HepG2 (cell line): ENCODE measurements at regions not wholly inside any gene's neighbourhood (a gene's known extent, or its start where the extent isn't known, plus 50 kb on each side); places are given as distances from the start of the nearest gene placed in this dataset.
A peak's percentile ranks its signal among the peaks of the same experiment; 100 is the strongest.

Experiments
- CHD4 ChIP-seq: fragments of 200-600 bp; sonication (generic); IDR thresholded peaks from 2 replicates; pipeline ENCODE4 v1.7.0; 2017; ENCODE audit warnings: mild to moderate bottlenecking, low read length, borderline replicate concordance
- CREM ChIP-seq, 2 experiments: sonication (generic) in 1 of 2; formaldehyde crosslinking in 1 of 2; IDR thresholded peaks; 2 replicates each; pipeline versions ENCODE4 v1.4.0 to v1.6.1; 2016 to 2020; ENCODE audit warnings: antibody characterized with exemption in 1 of 2, mild to moderate bottlenecking in 1 of 2, missing genetic modification reagents in 1 of 2
- EHMT2 ChIP-seq: fragments of 200-600 bp; sonication (generic); IDR thresholded peaks from 2 replicates; pipeline ENCODE4 v1.7.0; 2017; ENCODE audit warnings: antibody characterized with exemption, low read depth, low read length, borderline replicate concordance
- JUN ChIP-seq: sonication (generic); formaldehyde crosslinking; IDR thresholded peaks from 2 replicates; pipeline ENCODE4 v1.4.0; 2020; ENCODE audit warnings: mild to moderate bottlenecking, missing genetic modification reagents
- KMT2A ChIP-seq: sonication (generic); formaldehyde crosslinking; IDR thresholded peaks from 2 replicates; pipeline ENCODE4 v1.4.0; 2020; ENCODE audit warnings: missing genetic modification reagents
- NR3C1 ChIP-seq: sonication (generic); formaldehyde crosslinking; IDR thresholded peaks from 2 replicates; pipeline ENCODE4 v1.4.0; 2020; ENCODE audit warnings: missing genetic modification reagents
- RBM22 ChIP-seq: fragments of 200-400 bp; formaldehyde crosslinking; optimal IDR thresholded peaks from 2 replicates; pipeline ENCODE3; 2017; ENCODE audit warnings: mild to moderate bottlenecking, low read length, moderate library complexity
- STAG1 ChIP-seq: sonication (generic); formaldehyde crosslinking; IDR thresholded peaks from 2 replicates; pipeline ENCODE4 v1.4.0; 2020; ENCODE audit warnings: missing genetic modification reagents
- STAT5B ChIP-seq: sonication (generic); formaldehyde crosslinking; IDR thresholded peaks from 2 replicates; pipeline ENCODE4 v1.4.0; 2020; ENCODE audit warnings: missing genetic modification reagents
- ZBTB20 ChIP-seq: sonication (generic); formaldehyde crosslinking; IDR thresholded peaks from 2 replicates; pipeline ENCODE4 v1.8.1; 2023; ENCODE audit warnings: missing genetic modification reagents, low read depth, mild to moderate bottlenecking, borderline replicate concordance
- ZBTB38 ChIP-seq: sonication (generic); formaldehyde crosslinking; IDR thresholded peaks from 2 replicates; pipeline ENCODE4 v1.5.1; 2020; ENCODE audit warnings: mild to moderate bottlenecking, missing genetic modification reagents
- ZFP1 ChIP-seq: IDR thresholded peaks from 2 replicates; pipeline ENCODE4 v1.6.1; 2016
- ZMYM2 ChIP-seq: sonication (generic); formaldehyde crosslinking; IDR thresholded peaks from 2 replicates; pipeline ENCODE4 v1.8.0; 2022; ENCODE audit warnings: mild to moderate bottlenecking, missing genetic modification reagents
- ZNF337 ChIP-seq: sonication (generic); formaldehyde crosslinking; IDR thresholded peaks from 2 replicates; pipeline ENCODE4 v1.5.1; 2020; ENCODE audit warnings: missing genetic modification reagents, low read depth, mild to moderate bottlenecking, borderline replicate concordance
- ZNF496 ChIP-seq: sonication (generic); formaldehyde crosslinking; IDR thresholded peaks from 2 replicates; pipeline ENCODE4 v1.8.1; 2023; ENCODE audit warnings: mild to moderate bottlenecking, moderate library complexity, missing genetic modification reagents; ENCODE audit not compliant: insufficient replicate concordance
- ZNF672 ChIP-seq: sonication (generic); formaldehyde crosslinking; IDR thresholded peaks from 2 replicates; pipeline ENCODE4 v1.8.1; 2022; ENCODE audit warnings: missing genetic modification reagents
- ZNF83 ChIP-seq: sonication (generic); formaldehyde crosslinking; IDR thresholded peaks from 2 replicates; pipeline ENCODE4 v1.4.0; 2020; ENCODE audit warnings: missing genetic modification reagents, mild to moderate bottlenecking, borderline replicate concordance
- TF ChIP-seq, protein P1 (sequence below): IDR thresholded peaks from 2 replicates; pipeline ENCODE4 v1.6.1; 2016; ENCODE audit warnings: low read depth, missing genetic modification reagents, missing compliant biosample characterization
- TF ChIP-seq, protein P2 (sequence below): sonication (generic); formaldehyde crosslinking; IDR thresholded peaks from 2 replicates; pipeline ENCODE4 v1.8.1; 2022; ENCODE audit warnings: low read depth, mild to moderate bottlenecking, missing genetic modification reagents

- TF ChIP-seq, protein P1, sequence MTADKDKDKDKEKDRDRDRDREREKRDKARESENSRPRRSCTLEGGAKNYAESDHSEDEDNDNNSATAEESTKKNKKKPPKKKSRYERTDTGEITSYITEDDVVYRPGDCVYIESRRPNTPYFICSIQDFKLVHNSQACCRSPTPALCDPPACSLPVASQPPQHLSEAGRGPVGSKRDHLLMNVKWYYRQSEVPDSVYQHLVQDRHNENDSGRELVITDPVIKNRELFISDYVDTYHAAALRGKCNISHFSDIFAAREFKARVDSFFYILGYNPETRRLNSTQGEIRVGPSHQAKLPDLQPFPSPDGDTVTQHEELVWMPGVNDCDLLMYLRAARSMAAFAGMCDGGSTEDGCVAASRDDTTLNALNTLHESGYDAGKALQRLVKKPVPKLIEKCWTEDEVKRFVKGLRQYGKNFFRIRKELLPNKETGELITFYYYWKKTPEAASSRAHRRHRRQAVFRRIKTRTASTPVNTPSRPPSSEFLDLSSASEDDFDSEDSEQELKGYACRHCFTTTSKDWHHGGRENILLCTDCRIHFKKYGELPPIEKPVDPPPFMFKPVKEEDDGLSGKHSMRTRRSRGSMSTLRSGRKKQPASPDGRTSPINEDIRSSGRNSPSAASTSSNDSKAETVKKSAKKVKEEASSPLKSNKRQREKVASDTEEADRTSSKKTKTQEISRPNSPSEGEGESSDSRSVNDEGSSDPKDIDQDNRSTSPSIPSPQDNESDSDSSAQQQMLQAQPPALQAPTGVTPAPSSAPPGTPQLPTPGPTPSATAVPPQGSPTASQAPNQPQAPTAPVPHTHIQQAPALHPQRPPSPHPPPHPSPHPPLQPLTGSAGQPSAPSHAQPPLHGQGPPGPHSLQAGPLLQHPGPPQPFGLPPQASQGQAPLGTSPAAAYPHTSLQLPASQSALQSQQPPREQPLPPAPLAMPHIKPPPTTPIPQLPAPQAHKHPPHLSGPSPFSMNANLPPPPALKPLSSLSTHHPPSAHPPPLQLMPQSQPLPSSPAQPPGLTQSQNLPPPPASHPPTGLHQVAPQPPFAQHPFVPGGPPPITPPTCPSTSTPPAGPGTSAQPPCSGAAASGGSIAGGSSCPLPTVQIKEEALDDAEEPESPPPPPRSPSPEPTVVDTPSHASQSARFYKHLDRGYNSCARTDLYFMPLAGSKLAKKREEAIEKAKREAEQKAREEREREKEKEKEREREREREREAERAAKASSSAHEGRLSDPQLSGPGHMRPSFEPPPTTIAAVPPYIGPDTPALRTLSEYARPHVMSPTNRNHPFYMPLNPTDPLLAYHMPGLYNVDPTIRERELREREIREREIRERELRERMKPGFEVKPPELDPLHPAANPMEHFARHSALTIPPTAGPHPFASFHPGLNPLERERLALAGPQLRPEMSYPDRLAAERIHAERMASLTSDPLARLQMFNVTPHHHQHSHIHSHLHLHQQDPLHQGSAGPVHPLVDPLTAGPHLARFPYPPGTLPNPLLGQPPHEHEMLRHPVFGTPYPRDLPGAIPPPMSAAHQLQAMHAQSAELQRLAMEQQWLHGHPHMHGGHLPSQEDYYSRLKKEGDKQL (CRISPR knock-in tag): 0 out of 2 replicates have a peak, but pooled peaks have one; percentile 25
- TF ChIP-seq ZBTB38 (CRISPR knock-in tag): no peak
- TF ChIP-seq CREM (IDR thresholded peaks at IDR 0.05): peak; percentile 68
- no peak for TF ChIP-seq CREM (CRISPR knock-in tag; IDR thresholded peaks at IDR 0.05)
- TF ChIP-seq STAG1 (CRISPR knock-in tag): no peak
- TF ChIP-seq EHMT2: 0 out of 2 replicates have a peak, but pooled peaks have one; percentile 30
- no peak for TF ChIP-seq ZNF672 (CRISPR knock-in tag)
- no peak for TF ChIP-seq ZNF83
- TF ChIP-seq ZMYM2: no peak
- TF ChIP-seq NR3C1 (CRISPR knock-in tag): no peak
- no peak for TF ChIP-seq ZNF337 (CRISPR knock-in tag)
- TF ChIP-seq ZFP1 (CRISPR knock-in tag): no peak
- TF ChIP-seq STAT5B: no peak
- TF ChIP-seq CHD4: no peak
- TF ChIP-seq KMT2A (CRISPR knock-in tag): no peak
- no peak for TF ChIP-seq RBM22
- peak; percentile 97 for TF ChIP-seq ZBTB20 (CRISPR knock-in tag)
- TF ChIP-seq, protein P2, sequence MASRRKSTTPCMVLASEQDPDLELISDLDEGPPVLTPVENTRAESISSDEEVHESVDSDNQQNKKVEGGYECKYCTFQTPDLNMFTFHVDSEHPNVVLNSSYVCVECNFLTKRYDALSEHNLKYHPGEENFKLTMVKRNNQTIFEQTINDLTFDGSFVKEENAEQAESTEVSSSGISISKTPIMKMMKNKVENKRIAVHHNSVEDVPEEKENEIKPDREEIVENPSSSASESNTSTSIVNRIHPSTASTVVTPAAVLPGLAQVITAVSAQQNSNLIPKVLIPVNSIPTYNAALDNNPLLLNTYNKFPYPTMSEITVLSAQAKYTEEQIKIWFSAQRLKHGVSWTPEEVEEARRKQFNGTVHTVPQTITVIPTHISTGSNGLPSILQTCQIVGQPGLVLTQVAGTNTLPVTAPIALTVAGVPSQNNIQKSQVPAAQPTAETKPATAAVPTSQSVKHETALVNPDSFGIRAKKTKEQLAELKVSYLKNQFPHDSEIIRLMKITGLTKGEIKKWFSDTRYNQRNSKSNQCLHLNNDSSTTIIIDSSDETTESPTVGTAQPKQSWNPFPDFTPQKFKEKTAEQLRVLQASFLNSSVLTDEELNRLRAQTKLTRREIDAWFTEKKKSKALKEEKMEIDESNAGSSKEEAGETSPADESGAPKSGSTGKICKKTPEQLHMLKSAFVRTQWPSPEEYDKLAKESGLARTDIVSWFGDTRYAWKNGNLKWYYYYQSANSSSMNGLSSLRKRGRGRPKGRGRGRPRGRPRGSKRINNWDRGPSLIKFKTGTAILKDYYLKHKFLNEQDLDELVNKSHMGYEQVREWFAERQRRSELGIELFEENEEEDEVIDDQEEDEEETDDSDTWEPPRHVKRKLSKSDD (CRISPR knock-in tag): no peak
- no peak for TF ChIP-seq JUN (CRISPR knock-in tag)
- no peak for TF ChIP-seq ZNF496 (CRISPR knock-in tag)
Observed at GRCh38 chr4:157992948-157993839, 179.6 kb downstream of the GASK1B start (continued).
